ENCODE measurements at regions not wholly inside any gene's neighbourhood (a gene's known extent, or its start where the extent isn't known, plus 50 kb on each side); places are given as distances from the start of the nearest gene placed in this dataset.

DNA sequence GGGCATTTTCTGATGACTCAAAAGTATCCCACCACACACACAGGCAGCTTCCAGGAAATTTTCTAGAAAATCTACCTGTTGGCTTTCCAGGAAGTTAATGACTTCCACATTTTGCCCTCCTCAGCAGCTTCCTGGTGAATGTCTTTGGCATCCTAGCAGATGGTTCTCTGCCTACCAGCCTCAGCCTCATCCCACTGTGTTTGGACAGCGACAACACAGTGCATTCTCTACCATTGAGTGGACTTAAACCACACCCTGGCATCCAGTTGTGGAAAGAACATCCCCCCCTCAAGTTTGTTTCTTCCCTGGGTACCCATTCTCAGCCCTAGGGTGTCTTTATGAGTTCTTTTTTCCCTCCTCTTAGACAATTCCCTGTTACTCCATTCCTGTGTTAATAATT is 50.8 kb upstream of the GADL1 start:
- no peak for DNase-seq (ENCODE audit: low read depth in 2 of 2)

DNA sequence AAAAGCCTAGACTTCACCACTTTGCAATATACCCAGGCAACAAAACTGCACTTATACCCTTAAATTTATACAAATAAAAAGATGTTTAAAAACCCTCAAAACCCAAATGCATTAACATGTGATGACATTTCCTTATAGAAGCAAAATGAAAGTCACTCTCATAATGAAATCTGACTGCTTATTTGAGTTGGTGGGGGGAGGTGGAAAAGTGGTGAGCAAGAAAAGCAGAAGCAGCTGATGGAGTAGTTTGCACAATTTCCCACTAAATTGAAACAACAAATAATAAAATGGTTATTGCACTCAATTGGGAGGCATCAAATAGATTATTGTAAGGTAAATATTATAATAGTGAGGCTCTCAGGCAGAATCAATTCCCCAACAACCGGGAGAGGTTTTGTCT is 54.0 kb upstream of the GADL1 start:
- no peak for DNase-seq (ENCODE audit: low read depth in 2 of 2)

DNA sequence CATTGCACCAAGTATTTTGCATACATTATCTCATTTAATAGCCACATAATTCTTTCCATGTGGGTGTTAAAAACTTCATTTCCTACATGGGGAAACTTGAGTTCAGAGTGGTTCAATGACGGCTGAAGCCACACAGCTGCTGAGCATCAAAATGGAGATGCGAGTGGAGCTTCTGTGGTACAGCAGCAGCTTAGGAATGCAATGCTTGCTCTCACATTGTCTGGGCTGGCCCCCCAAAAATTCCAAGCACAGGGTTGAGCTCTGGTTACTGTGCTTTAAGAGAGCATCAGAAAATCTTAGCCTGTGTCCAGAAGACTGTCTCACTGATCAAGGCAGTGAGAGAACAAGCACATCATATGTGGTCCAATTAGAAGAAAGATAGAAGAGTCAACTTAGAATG is 57.4 kb upstream of the GADL1 start:
- DNase-seq (ENCODE audit: low read depth in 2 of 2) = no peak

DNA sequence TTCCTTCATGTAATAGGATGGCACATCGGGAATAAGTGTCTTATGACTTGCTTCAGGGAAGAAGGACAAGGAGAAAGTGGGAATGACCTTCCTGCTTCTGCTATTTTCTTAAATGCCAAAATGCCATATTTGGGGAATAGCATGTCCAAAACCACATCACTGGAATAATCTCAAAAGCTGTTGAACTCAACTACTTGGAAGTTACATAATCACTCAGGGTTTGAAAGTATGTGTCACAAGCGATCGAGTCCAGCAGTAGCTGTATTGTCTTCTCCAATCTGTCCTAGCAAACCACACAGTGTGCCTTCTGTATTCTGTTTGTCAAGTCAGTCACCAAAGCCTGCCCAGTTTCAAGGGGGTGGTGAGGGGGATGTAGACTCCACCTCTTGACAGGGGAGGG is 58.3 kb upstream of the GADL1 start:
- no peak for DNase-seq (ENCODE audit: low read depth in 2 of 2)

DNA sequence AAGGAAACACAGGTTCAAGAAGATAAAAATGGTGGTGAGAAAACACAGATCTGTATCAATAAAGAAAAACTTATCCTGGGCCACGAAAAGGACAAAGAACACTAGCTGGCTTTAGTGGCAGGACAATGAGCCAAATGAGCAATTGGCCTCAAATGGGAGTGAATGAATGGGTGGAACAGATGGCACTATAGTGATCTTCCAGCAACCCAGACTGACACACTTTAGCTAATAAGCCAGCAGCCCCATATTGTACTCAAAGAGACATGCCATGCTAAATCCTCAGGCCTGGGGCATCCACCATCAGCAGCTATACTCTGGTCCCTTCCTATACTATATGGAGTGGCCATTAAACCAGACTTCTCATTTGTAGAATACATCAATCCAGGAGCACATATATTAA is 60.0 kb upstream of the GADL1 start:
- no peak for DNase-seq (ENCODE audit: low read depth in 2 of 2)

DNA sequence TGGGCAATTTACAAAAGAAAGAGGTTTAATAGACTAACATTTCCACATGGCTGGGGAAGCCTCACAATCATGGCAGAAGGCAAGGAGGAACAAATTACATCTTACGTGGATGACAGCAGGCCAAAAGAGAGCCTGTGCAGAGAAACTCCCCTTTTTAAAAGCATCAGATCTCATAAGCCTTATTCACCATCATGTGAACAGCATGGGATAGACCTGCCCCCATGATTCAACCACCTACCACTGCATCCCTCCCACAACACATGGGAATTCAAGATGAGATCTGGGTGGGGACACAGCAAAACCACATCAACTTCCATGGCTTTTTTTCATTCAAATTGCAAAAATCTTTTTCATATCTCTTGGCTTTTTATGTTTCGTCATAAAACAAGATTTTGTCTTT is 67.6 kb upstream of the GADL1 start:
- no peak for DNase-seq (ENCODE audit: low read depth in 2 of 2)

DNA sequence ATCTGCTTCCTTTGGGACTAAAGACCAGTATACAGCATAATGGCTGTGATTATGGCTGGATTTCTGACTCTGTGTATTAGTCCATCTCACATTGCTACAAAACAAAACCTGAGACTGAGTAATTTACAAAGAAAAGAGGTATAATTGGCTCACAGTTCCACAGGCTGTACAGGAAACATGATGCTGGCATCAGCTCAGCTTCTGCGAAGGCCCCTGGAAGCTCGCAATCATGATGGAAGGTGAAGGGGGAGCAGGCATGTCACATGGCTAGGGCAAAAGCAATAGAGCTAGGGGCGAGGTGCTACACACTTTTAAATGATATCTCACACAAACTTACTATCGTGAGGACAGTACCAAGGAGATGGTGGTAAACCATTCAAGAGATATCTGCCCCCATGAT is 68.0 kb upstream of the GADL1 start:
- no peak for DNase-seq (ENCODE audit: low read depth in 2 of 2)

DNA sequence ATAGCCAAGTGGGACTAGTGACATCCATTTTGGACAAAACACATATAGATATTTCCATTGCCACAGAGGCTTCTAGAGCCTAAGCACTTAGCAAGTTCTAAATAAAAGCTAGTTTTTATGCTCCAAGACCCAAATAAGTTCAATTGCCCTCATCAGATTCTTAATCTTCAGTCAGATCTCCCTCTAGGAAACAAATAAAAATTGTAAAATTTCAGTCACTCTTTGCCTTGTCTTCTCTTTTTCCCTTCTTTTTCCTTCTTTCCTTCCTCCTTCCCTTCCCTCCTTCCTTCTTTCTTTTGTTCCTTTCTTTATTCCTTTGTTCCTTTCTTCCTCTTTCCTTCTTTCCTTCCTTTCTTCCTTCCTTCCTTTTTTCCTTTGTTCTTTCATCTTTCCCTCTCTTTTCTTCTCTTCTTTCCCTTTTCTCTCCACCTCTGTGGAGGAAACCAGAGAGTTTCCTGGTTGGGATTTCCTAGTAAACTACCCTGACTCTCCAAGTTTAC is 68.8 kb upstream of the GADL1 start:
- DNase-seq (ENCODE audit: low read depth in 2 of 2) = no peak

DNA sequence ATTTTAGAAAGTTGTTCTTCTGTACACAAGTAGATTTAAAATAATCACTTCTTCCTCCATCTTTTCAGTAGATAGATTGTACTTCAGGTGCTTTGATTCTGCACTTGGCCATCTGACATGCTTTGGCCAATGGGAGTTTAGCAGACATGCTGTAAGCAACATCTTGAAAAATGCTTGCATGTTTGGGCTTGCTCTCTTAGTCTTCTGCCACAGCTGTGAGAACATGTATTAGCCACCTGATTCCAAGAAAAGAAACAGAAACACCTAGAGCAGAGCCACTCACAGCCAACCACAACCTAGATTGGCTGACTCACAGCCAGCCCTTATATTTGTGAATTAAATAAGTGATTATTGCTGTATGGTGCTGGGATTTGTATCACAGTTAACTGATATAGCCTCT is 70.2 kb upstream of the GADL1 start:
- no peak for DNase-seq (ENCODE audit: low read depth in 2 of 2)

DNA sequence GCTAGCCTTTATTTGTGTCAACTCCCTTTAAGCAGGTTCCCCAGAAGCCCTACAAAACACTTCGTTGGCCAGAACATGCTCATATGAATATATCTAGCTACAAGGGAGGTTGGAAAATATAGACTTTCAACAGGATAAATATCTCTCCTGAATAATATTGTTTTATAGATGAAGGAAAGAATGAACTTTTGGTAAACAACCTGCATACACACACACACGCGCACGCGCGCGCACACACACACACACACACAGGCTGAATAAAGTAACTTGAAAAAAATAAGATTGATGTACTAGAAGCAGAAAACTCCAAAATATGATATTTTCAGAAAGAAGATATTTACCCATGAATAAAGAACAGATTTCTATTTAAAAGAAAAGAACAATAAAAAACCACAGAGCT is 72.4 kb upstream of the GADL1 start:
- no peak for DNase-seq (ENCODE audit: low read depth in 2 of 2)

DNA sequence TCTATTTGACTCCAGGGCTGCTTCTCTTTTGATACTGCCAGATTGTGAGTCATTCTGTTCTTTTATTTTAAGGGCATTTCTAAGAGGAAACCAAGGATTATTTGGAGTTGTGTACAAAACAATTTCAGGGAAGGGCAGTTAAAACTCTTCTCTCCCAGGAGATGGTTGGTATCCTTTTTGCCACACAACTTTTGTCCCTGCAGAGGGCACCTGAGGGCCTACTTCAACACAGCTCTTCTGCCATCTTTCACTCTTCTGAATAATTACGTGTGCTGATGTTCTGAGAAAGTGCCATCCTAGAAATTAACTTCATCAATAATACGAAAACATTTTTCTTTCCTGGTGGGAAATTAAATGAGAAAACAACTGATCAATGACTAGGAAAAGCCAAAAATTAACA is 75.7 kb upstream of the GADL1 start:
- DNase-seq (ENCODE audit: low read depth in 2 of 2) = no peak

DNA sequence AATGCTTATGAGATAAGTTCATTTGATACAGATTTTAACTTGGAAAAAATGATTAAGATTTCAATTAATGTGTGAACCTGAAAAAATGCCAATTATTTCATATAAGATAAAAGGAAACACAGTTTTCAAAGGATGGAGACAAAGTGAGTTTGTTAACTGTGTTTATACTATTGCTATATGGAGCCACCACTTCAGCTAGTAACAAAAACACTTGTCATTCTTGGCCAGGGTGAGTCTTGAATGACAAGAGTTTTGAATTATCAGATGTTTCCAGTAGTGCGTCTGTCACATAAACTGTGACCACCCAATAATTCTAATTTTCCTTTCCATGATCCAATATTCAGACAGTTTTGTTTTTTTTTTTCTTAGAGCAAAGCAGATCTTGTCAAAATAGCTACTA is 78.0 kb upstream of the GADL1 start:
- DNase-seq (ENCODE audit: low read depth in 2 of 2) = no peak

DNA sequence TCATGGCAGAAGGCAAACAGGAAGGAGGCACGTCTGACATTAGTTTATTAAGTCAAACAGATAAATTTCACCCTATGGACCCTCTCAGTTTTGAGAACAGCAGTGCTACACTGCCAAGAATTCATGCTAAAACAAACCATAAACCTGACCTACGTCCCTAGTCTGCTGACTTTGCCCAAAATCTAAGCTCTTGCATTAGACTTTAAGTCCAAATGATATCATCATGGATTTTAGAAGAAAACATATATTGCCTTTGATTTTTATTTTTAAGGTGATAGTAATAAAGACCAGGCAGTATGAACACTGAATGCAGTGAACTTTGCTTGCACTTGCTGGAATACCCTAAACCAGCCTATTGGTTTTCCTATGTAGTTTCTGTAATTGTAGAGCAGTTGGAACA is 79.6 kb upstream of the GADL1 start:
- DNase-seq (ENCODE audit: low read depth in 2 of 2) = no peak

DNA sequence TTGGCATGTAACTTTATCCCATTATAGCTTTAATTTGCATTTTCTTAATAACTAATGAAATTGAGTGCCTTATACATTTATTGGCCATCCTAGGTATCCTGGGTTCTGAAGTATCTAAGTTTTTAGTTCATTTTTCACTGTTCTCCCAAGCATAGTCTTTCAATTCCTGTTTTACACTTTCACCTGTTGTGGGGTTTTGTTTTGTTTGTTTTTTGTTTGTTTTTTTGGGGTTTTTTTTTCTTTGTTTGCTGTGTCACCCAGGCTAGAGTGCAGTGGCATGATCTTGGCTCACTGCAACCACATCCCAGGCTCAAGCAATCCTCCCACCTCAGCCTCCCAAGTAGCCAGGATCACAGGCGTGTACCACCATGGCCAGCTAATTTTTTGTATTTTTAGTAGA is 83.1 kb upstream of the GADL1 start:
- DNase-seq (ENCODE audit: low read depth in 2 of 2) = no peak

DNA sequence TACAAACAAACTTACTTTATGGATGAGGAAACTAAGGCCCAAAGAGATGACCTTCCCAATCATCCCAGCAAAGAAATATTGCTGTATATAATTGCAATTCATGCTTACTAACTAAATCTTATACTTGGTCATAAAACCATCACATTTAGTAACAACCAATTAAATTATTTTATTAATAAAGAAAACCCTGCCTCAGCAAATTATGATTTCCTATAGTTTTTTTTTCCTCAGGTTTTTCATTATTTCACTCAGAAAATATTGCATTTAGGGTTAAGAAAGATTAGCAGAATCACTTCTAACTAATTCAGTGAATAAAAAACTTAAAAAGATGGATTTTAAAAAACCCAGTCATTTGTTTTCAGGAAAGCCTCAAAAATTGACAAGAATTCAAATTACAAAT is 86.5 kb upstream of the GADL1 start:
- DNase-seq (ENCODE audit: low read depth in 2 of 2) = no peak

DNA sequence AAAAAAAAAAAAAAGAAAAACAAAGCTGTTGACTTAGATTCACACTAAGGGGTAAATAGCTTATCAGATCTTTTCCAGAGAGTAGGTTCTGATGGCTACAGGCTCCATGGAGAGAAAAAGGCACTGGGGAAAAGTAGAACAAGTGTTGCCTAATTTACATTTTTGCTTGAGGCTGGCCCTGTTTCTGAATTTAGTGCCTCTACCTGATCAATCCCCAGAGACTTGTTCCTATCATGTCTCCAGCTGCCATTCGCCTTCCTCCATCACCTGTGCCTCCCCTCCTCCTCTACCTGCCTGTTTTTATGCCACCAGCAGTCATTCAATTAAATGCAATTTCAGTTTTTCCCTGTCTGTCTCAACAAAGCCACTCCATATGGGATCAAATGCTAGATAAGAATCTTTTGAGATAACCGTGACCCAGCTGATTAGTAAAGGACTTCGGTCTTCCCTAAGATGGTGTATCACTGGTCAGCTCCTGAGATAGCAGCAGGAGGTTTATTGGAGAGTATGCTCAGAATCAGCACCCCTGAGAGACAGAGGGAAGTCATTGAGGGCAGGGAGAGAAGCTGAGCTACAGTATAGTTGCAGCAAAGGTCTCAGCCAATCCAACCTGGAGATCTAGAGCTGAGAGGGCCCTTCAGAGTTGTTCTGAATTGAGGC is 88.1 kb upstream of the GADL1 start:
- no peak for DNase-seq (ENCODE audit: low read depth in 2 of 2)

DNA sequence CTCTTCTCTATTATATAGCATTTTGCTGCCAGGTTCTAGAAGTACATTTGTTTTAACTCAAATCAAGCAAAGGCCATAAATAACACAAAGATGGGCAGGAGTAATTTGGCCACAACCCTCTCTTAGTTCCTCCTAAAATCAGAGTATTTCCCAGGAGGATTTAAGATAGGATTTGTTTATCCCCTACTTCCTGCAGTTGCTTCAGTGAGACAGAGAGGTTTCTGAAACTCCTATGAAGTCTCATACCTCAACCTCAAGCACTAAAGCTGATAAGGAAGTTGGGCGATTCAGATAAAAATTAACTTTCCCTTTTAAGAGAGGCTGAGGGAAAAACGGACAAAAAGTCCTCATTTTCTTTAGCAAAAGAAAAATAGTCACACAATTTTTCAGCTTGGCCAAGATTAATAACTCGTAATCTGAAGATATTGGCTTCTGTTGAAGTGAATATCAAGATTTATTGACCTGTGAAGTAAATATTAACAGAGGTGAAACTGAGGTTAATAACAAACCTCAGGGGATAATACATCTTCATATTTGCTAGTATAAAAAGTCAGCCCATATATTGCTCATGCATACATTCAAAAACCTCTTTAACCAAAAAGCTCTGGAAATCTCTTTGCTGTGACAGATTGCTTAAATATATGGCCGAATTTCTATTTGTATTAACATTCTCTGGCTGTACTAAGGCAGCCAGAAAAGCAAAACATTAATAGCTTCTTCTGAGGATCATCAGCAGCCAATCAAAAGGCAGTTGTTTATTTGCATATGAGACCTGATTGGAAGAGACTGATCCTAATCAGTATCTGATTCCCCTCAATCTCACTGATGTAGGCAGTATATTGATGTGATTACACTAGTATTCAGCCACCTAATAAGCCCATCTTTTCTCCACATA is 90.6 kb upstream of the GADL1 start:
- no peak for DNase-seq (ENCODE audit: low read depth in 2 of 2)

DNA sequence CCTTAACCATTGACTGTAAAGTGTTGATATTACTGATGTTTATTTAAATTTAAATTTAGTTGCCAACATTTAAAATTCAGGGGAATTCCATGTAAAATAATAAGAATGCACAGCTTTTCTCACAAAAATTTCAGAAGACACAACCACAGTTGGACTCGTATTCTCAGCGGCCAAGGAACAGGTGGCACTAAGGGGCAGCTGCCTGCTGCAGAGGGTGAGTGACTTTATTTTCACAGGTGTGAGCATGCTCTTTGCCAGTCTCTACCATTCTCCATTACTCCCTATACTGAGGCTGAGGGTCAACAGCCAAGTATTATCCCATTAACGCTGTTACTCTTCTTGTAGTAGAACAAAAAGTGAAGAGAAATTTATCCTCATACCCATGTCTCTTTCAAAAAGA is 92.1 kb upstream of the GADL1 start:
- no peak for DNase-seq (ENCODE audit: low read depth in 2 of 2)

DNA sequence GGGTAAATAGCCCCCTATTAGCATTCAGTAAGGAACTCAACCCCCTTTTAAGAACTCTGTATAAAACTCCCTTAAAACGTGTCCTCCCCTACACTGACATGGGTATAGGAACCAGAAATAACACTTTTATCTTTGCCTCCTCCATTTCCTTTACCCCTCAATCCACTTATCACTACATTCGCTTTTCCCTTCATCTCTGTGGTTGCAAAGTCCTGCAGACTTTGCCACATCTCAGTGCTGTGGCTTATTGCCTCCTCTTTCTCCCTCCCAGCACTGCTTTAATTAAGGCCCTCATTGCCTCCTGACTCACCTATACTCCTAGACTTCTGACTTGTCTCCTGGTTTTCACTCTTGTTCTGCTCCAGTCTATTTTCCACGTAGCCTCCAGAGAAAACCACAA is 94.3 kb upstream of the GADL1 start:
- no peak for DNase-seq (ENCODE audit: low read depth in 2 of 2)

DNA sequence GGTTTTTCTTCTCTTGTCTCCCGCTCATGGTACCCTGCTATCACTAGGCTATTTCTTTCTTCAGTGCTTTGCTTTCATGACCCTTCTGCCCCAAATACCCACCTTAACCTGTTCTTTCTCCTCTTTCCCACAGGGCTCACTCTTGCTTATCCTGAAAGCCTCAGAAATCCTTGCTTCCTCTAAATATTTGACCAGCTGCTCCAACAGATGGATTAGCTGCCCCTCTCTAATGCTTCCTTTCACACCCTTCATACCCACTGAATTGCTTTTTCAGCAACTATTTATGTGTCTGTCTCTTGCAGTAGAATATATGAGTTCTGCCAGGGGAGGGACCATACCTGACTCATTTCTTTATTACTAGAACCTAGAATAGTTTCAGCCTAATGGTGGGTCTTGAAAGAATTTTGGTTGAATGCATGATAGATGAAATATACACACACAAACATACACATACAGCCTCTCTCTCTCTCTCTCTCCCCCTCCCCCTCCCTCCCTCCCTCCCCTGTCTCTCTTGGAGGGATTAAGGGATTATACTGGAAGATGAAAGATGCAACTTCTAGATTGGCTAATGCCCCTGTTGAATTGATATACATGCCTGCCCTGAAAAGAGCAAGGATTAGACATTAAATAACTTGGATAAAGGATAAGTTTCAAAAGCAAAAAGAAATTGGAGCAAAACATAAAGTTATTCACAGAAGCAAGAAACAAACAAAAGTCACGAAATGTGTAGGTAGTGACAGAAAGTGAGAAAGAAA is 95.0 kb upstream of the GADL1 start:
- DNase-seq (ENCODE audit: low read depth in 2 of 2) = no peak

DNA sequence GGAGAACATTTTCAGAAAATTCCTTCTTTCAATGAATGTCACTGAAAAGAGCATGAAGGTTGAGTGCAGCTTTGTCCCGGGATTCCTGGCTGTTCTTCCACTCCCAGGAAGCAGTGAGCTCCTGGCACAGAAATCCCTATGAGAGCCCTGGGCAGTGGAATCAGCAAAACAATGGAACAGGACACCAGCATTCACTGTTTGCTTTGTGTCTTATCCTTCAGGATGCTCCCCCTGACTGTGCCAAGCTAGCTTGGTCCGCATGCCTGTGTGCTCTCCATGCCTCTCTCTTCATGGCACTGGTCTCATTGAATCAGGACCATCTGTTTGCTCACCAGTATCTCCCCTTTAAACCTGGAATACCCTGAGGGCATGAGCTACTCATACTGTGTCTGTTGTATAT is 102.0 kb upstream of the GADL1 start:
- DNase-seq (ENCODE audit: low read depth in 2 of 2) = no peak

DNA sequence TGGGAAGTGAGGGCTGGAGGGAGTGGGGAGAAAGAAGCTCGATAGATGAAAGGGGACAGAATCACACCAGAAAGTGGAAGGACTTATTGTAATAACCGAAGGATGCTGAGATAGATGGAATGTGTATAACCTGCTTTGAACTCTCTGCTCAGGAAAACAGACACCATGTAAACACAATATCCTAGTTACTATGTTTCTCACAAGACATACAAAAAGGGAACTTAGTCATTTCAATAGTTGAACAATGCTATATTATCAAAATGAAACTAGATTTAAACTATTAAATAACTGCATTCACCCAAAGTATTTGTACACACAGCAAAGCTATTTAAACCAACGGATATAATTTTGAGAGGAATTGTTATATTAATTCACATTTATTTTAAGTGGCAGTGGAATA is 108.3 kb upstream of the GADL1 start:
- DNase-seq (ENCODE audit: low read depth in 2 of 2) = no peak

Measured in stimulated activated CD8-positive, alpha-beta memory T cell treated with anti-CD3 and anti-CD28 coated beads, Interleukin-15, amount 100 ng/mL, for 4 hours (primary cell).